ENCODE measurements at regions not wholly inside any gene's neighbourhood (a gene's known extent, or its start where the extent isn't known, plus 50 kb on each side); places are given as distances from the start of the nearest gene placed in this dataset.

DNA sequence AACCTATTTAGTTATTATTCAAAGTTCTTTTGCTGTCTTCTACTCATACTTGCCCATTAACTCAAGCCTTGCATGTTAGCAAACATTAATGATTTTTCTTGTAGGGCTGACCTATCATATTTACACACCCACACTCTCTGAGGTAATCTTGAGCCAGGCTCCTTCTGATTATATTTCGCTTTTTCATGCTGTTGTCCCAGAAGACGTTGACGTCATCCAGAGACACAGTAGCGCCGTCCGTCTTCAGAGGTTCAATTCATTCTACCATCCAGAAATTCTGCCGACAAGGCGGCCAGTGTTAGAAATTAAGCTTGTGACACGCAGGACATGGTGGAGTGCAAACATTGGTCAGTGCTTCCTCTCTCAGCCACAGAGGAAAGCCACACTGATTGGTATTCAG, 584.7 kb downstream of the BMP2 start:
- Histone ChIP-seq H3K4me3 (replicated peaks in 1 of 3; ENCODE audit: insufficient read depth in 1 of 3, low read depth in 2 of 3, low read length in 3 of 3) (no peak overlapping the region), H2AFZ (ENCODE audit: low read length) (no peak overlapping the region), H4K20me1 (ENCODE audit: insufficient read depth, low read length) (no peaks in the 10 kb centered on the region), H3K27me3 (ENCODE audit: control insufficient read depth in 1 of 2, insufficient read depth in 2 of 2, low read length in 2 of 2) (no peaks in the 10 kb centered on the region), H3K4me1 (ENCODE audit: insufficient read depth, low read length) (no peaks in the 10 kb centered on the region), H3K9ac (ENCODE audit: insufficient read depth, low read depth, low read length) (no peak overlapping the region), H3K4me2 (ENCODE audit: low read depth, low read length) (no peak overlapping the region), H3K79me2 (ENCODE audit: insufficient read depth, low read length) (no peaks in the 10 kb centered on the region), H3K36me3 (replicated peaks in 1 of 2; ENCODE audit: control insufficient read depth in 1 of 2, insufficient read depth in 2 of 2, low read length in 2 of 2) (no peaks in the 10 kb centered on the region), H3K9me3 (ENCODE audit: low read length) (peaks cover 16% of the 10 kb centered on the region; the same call in 1 of the 2 replicates), H3K27ac (ENCODE audit: extremely low read length, insufficient read depth, low read length) (no peak overlapping the region)
- FAIRE-seq = no peak
- BruUV-seq (replicated peaks) = no TSS peak
- in situ Hi-C loops (cut with HindIII; ENCODE audit: extremely low pct_ligation_motif_present, low pct_unique_long_range_greater_than_20kb) (no loop called here), intact Hi-C loops (cut with micrococcal nuclease; ENCODE audit: unreplicated experiment) (no loop called here)
- no peak for DNase-seq (ENCODE audit: low spot score)
- no peak for ATAC-seq
- CTCF ChIA-PET (ENCODE audit: low intra/inter-chr PET ratio, low total read pairs) = no interaction called here
- peak; percentile 74 for TF ChIP-seq ATF7 (IDR thresholded peaks at IDR 0.05)
- TF ChIP-seq ATF7 (CRISPR knock-in tag; IDR thresholded peaks at IDR 0.05) = no peak
- TF ChIP-seq, protein P1, sequence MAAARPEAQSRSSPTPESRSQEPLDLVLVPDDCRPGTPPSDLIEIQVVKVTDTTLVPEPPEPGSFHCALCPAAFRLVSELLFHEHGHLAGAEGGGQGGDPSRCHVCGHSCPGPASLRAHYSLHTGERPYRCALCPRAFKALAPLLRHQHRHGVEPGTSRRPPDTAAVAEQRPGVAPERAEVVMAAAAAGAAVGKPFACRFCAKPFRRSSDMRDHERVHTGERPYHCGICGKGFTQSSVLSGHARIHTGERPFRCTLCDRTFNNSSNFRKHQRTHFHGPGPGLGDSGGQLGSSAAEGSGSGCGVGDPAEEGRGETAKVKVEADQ (CRISPR knock-in tag; IDR thresholded peaks at IDR 0.05; ENCODE audit: borderline replicate concordance) = no peak
- peak; percentile 72; the same call in 1 of the 2 replicates for TF ChIP-seq CREB1 (IDR thresholded peaks at IDR 0.05)
- TF ChIP-seq CREB1 (CRISPR knock-in tag; IDR thresholded peaks at IDR 0.05) = no peak
- 54% methylated on average over 9 of the region's 9 CpGs for WGBS (ENCODE audit: low lambda C conversion rate)
- POLR2A ChIA-PET = no interaction called here

DNA sequence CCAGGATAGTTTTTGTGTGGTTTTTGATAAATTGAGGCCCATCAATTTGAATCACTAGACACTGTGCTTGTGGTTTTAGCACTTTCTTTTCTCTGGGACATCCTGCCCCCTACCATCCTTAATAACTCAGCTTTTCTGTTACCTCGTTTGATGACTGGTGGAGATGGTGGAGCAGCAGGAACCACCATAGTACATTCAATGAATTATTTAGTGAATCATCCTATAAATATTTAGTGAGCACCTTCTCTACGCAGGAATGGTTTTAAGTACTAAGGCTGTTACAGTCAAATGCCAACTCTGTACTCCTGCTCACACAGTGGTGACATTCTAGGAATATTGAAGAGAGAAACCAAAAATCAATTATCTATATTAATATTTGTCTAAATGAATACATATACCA, 585.2 kb downstream of the HAO1 start:
- CTCF ChIA-PET (ENCODE audit: low intra/inter-chr PET ratio, low total read pairs) = no interaction called here
- H3K4me3 ChIP-seq (replicated peaks in 1 of 3; ENCODE audit: insufficient read depth in 1 of 3, low read depth in 2 of 3, low read length in 3 of 3) = no peak overlapping the region
- no TSS peak for BruUV-seq (replicated peaks)
- WGBS (ENCODE audit: low lambda C conversion rate) = 0% methylated on average over 2 of the region's 2 CpGs
- no peak for DNase-seq (ENCODE audit: low spot score)
- POLR2A ChIA-PET = no interaction called here
- H3K4me2 ChIP-seq (ENCODE audit: low read depth, low read length) = no peak overlapping the region
- H3K4me1 ChIP-seq (ENCODE audit: insufficient read depth, low read length) = no peaks in the 10 kb centered on the region
- in situ Hi-C loops (cut with HindIII; ENCODE audit: extremely low pct_ligation_motif_present, low pct_unique_long_range_greater_than_20kb) (no loop called here), intact Hi-C loops (cut with micrococcal nuclease; ENCODE audit: unreplicated experiment) (no loop called here)
- H3K9me3 ChIP-seq (ENCODE audit: low read length) = no peaks in the 10 kb centered on the region
- no peaks in the 10 kb centered on the region for H4K20me1 ChIP-seq (ENCODE audit: insufficient read depth, low read length)
- FAIRE-seq = no peak
- H3K79me2 ChIP-seq (ENCODE audit: insufficient read depth, low read length) = no peaks in the 10 kb centered on the region
- no peak overlapping the region for H3K27ac ChIP-seq (ENCODE audit: extremely low read length, insufficient read depth, low read length)
- no peaks in the 10 kb centered on the region for H3K36me3 ChIP-seq (replicated peaks in 1 of 2; ENCODE audit: control insufficient read depth in 1 of 2, insufficient read depth in 2 of 2, low read length in 2 of 2)
- H2AFZ ChIP-seq (ENCODE audit: low read length) = no peak overlapping the region
- no peaks in the 10 kb centered on the region for H3K27me3 ChIP-seq (ENCODE audit: control insufficient read depth in 1 of 2, insufficient read depth in 2 of 2, low read length in 2 of 2)
- no peak for ATAC-seq
- no peak overlapping the region for H3K9ac ChIP-seq (ENCODE audit: insufficient read depth, low read depth, low read length)
- TF ChIP-seq, protein P2, sequence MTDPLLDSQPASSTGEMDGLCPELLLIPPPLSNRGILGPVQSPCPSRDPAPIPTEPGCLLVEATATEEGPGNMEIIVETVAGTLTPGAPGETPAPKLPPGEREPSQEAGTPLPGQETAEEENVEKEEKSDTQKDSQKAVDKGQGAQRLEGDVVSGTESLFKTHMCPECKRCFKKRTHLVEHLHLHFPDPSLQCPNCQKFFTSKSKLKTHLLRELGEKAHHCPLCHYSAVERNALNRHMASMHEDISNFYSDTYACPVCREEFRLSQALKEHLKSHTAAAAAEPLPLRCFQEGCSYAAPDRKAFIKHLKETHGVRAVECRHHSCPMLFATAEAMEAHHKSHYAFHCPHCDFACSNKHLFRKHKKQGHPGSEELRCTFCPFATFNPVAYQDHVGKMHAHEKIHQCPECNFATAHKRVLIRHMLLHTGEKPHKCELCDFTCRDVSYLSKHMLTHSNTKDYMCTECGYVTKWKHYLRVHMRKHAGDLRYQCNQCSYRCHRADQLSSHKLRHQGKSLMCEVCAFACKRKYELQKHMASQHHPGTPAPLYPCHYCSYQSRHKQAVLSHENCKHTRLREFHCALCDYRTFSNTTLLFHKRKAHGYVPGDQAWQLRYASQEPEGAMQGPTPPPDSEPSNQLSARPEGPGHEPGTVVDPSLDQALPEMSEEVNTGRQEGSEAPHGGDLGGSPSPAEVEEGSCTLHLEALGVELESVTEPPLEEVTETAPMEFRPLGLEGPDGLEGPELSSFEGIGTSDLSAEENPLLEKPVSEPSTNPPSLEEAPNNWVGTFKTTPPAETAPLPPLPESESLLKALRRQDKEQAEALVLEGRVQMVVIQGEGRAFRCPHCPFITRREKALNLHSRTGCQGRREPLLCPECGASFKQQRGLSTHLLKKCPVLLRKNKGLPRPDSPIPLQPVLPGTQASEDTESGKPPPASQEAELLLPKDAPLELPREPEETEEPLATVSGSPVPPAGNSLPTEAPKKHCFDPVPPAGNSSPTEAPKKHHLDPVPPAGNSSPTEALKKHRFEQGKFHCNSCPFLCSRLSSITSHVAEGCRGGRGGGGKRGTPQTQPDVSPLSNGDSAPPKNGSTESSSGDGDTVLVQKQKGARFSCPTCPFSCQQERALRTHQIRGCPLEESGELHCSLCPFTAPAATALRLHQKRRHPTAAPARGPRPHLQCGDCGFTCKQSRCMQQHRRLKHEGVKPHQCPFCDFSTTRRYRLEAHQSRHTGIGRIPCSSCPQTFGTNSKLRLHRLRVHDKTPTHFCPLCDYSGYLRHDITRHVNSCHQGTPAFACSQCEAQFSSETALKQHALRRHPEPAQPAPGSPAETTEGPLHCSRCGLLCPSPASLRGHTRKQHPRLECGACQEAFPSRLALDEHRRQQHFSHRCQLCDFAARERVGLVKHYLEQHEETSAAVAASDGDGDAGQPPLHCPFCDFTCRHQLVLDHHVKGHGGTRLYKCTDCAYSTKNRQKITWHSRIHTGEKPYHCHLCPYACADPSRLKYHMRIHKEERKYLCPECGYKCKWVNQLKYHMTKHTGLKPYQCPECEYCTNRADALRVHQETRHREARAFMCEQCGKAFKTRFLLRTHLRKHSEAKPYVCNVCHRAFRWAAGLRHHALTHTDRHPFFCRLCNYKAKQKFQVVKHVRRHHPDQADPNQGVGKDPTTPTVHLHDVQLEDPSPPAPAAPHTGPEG (CRISPR knock-in tag; IDR thresholded peaks at IDR 0.05) = no peak
- no peak for TF ChIP-seq BCL6 (CRISPR knock-in tag; IDR thresholded peaks at IDR 0.05)
- TF ChIP-seq CTCF (CRISPR knock-in tag; IDR thresholded peaks at IDR 0.05) = no peak
- TF ChIP-seq MTF1 (CRISPR knock-in tag; IDR thresholded peaks at IDR 0.05) = no peak
- no peak for TF ChIP-seq ZNF772 (CRISPR knock-in tag; IDR thresholded peaks at IDR 0.05)
- TF ChIP-seq THYN1 (CRISPR knock-in tag; IDR thresholded peaks at IDR 0.05; ENCODE audit: borderline replicate concordance, low read depth) = no peak
